Colonic mucosa (tissue), 4 donors: ENCODE measurements at regions not wholly inside any gene's neighbourhood (a gene's known extent, or its start where the extent isn't known, plus 50 kb on each side); places are given as distances from the start of the nearest gene placed in this dataset.

Experiments used
- DNase-seq: peaks from one replicate; pipeline ENCODE4 v3.0.0-alpha.2; 2020
- H3K27ac ChIP-seq: fragments of 200-600 bp; one replicate; pipeline ENCODE4 v1.8.0; 2021
- H3K27me3 ChIP-seq: fragments of 200-600 bp; one replicate; pipeline ENCODE4 v1.8.0; 2021
- H3K36me3 ChIP-seq: fragments of 200-600 bp; one replicate; pipeline ENCODE4 v1.8.0; 2021
- H3K4me1 ChIP-seq: fragments of 200-600 bp; one replicate; pipeline ENCODE4 v1.8.0; 2021; ENCODE audit warnings: mild to moderate bottlenecking
- H3K4me3 ChIP-seq: fragments of 200-600 bp; one replicate; pipeline ENCODE4 v1.8.0; 2021
- H3K9ac ChIP-seq, 2 donors: one replicate each; pipeline ENCODE4 v1.7.0; 2013; ENCODE audit warnings: control low read depth in 2 of 2, low read depth in 2 of 2, low read length in 2 of 2
- H3K9me3 ChIP-seq: fragments of 200-600 bp; one replicate; pipeline ENCODE4 v1.8.0; 2021
- CTCF ChIP-seq: fragments of 200-600 bp; IDR thresholded peaks from one replicate; pipeline ENCODE4 v1.8.0; 2022; ENCODE audit warnings: antibody characterized with exemption, mild to moderate bottlenecking
- intact Hi-C: fragments of 100-400 bp; cut with DNase I; formaldehyde crosslinking; loops from one replicate; pipeline ENCODE4 v1.14.1; 2022
- donor health status: healthy.
- donor health status: DM: no; HTN: no; CAD: no.
- donor health status: DM: no; HTN: no; CAD: no.

DNA sequence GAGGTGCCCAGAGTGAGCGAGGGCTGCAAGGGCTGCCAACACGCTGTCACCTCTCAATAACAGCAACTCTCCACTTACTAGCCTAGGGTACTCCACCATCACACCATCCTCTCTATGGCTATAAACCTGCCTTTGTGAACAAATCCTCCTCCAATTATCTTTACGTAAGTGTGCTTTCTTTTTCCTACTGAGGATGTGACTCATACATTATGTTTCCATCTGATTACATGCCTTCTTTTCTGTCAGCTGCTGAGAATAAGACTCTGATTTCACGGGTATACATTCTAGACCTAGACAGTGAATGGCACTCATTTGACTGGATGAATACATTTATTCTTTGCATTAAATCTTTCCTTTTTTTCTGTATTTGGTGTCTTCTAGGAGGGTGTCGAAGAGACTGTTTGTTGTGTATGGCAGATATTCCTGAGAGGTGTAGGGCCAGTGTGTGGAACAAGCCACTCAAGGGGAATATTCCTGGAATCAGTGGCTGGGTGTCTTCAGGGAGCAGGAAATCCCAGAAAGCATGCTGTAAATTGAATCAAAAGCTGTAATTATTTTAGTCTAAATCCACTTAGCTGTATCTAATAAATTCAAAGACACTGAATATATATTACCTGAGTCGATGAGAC, 327.3 kb upstream of the TMTC1 start:
- no peak for TF ChIP-seq CTCF
- H3K27ac ChIP-seq: no peak overlapping the region
- no peaks in the 10 kb centered on the region for H3K36me3 ChIP-seq
- DNase-seq: no peak
- H3K9ac ChIP-seq: no peak overlapping the region
- H3K4me3 ChIP-seq: no peak overlapping the region
- H3K9me3 ChIP-seq: no peaks in the 10 kb centered on the region
- intact Hi-C loops: no loop called here
- no peaks in the 10 kb centered on the region for H3K4me1 ChIP-seq
- H3K27me3 ChIP-seq: no peaks in the 10 kb centered on the region

- H3K36me3 ChIP-seq: no peaks in the 10 kb centered on the region
- no peaks in the 10 kb centered on the region for H3K4me1 ChIP-seq
- no peak for DNase-seq
- H3K27me3 ChIP-seq: no peaks in the 10 kb centered on the region
- H3K9me3 ChIP-seq: no peaks in the 10 kb centered on the region
- no peak for TF ChIP-seq CTCF
- no peak overlapping the region for H3K4me3 ChIP-seq
- no peak overlapping the region for H3K9ac ChIP-seq
- intact Hi-C loops: no loop called here
- no peak overlapping the region for H3K27ac ChIP-seq
Observed at GRCh38 chr12:30110498-30110897, 326.8 kb upstream of the TMTC1 start.

- Histone ChIP-seq H3K4me1 (no peaks in the 10 kb centered on the region), H3K36me3 (no peaks in the 10 kb centered on the region), H3K4me3 (no peak overlapping the region), H3K9ac (no peak overlapping the region), H3K27me3 (no peaks in the 10 kb centered on the region), H3K27ac (no peak overlapping the region), H3K9me3 (no peaks in the 10 kb centered on the region)
- no peak for TF ChIP-seq CTCF
- intact Hi-C loops: no loop called here
- no peak for DNase-seq
Observed at GRCh38 chr12:30108666-30109065, 324.9 kb upstream of the TMTC1 start.

DNA sequence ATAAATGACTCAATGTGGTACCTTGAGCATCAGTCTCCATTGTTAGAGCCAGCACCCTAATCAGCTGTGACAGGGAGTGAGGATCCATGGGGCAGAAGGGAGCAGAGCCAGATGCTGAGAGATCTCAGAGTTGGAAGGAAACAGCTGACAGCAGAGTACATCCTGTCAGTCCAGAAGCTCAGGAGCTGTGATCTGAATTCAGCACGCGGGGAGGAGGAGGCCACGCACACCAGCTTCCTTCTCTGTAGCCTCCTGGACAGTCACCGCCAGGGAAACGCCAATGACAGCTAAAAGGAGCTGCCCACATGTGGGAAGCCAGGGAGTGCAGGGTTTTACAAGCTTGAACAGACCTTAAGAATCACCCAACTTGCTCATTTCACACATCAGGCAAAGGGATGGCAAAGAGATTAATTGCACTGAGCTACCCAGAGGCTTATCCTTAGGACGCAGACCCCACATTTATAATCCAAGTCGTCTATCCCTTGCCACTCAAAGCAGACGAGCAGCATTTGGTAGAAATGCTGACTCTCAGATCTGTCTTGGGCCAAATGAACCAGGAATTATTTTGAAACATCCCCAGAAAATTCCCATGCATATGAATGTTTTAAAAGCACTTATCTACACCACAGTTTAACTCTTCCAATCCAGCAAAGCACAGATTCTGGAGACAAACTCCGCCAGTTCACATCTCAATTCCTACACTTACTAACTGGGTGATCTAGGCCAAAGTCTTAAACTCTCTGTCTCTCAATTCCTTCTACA, 322.6 kb upstream of the TMTC1 start:
- Histone ChIP-seq H3K4me3 (no peak overlapping the region), H3K4me1 (no peaks in the 10 kb centered on the region)

GRCh38 chr12:30105505-30105904, 321.8 kb upstream of the TMTC1 start:
- intact Hi-C loops: no loop called here
- Histone ChIP-seq H3K4me3 (no peak overlapping the region), H3K9ac (no peak overlapping the region), H3K27ac (no peak overlapping the region), H3K36me3 (no peaks in the 10 kb centered on the region), H3K4me1 (no peaks in the 10 kb centered on the region), H3K9me3 (no peaks in the 10 kb centered on the region), H3K27me3 (no peaks in the 10 kb centered on the region)
- no peak for TF ChIP-seq CTCF
- no peak for DNase-seq

More for the DNA sequence above, 322.6 kb upstream of the TMTC1 start:
- H3K27me3 ChIP-seq: no peaks in the 10 kb centered on the region
- DNase-seq: no peak
- H3K36me3 ChIP-seq: no peaks in the 10 kb centered on the region
- intact Hi-C loops: no loop called here
- no peak overlapping the region for H3K27ac ChIP-seq
- H3K9me3 ChIP-seq: no peaks in the 10 kb centered on the region
- no peak for TF ChIP-seq CTCF
- no peak overlapping the region for H3K9ac ChIP-seq
